BE2C (cell line): ENCODE measurements at regions not wholly inside any gene's neighbourhood (a gene's known extent, or its start where the extent isn't known, plus 50 kb on each side); places are given as distances from the start of the nearest gene placed in this dataset.

Experiments used
- DNase-seq: peaks from one replicate; pipeline ENCODE4 v3.0.0-alpha.2; 2020
- H3K27me3 ChIP-seq: fragments of 250-450 bp; sonication (Bioruptor Pico); 2 replicates; pipeline ENCODE4 v1.5.1; 2020; ENCODE audit warnings: mild to moderate bottlenecking
- H3K36me3 ChIP-seq: fragments of 250-450 bp; sonication (Bioruptor Pico); 2 replicates; pipeline ENCODE4 v1.5.1; 2020; ENCODE audit warnings: mild to moderate bottlenecking
- H3K4me1 ChIP-seq: fragments of 250-450 bp; sonication (Bioruptor Pico); 2 replicates; pipeline ENCODE4 v1.5.1; 2020
- H3K4me3 ChIP-seq: 2 replicates; pipeline ENCODE4 v1.5.1; 2011; ENCODE audit warnings: low read depth, low read length
- H3K9me3 ChIP-seq: fragments of 250-450 bp; sonication (Bioruptor Pico); 2 replicates; pipeline ENCODE4 v1.5.1; 2020
- CTCF ChIP-seq: IDR thresholded peaks from 2 replicates; pipeline ENCODE4 v1.5.1; 2012; ENCODE audit warnings: mild to moderate bottlenecking, low read depth, low read length

GRCh38 chr11:45394294-45395085, 108.3 kb upstream of the SYT13 start:
- H3K4me3 ChIP-seq = no peak overlapping the region
- no peak for DNase-seq
- H3K27me3 ChIP-seq = no peaks in the 10 kb centered on the region
- no peaks in the 10 kb centered on the region for H3K36me3 ChIP-seq
- H3K4me1 ChIP-seq = no peaks in the 10 kb centered on the region
- no peaks in the 10 kb centered on the region for H3K9me3 ChIP-seq
- TF ChIP-seq CTCF = no peak

- Histone ChIP-seq H3K27me3 (no peaks in the 10 kb centered on the region), H3K9me3 (no peaks in the 10 kb centered on the region), H3K4me1 (no peaks in the 10 kb centered on the region), H3K36me3 (no peaks in the 10 kb centered on the region), H3K4me3 (no peak overlapping the region)
- no peak for TF ChIP-seq CTCF
- no peak for DNase-seq
Observed at GRCh38 chr11:45393826-45394225, 107.7 kb upstream of the SYT13 start.

GRCh38 chr11:45393334-45393733, 107.2 kb upstream of the SYT13 start:
- H3K4me3 ChIP-seq = no peak overlapping the region
- no peaks in the 10 kb centered on the region for H3K36me3 ChIP-seq
- no peaks in the 10 kb centered on the region for H3K27me3 ChIP-seq
- no peak for DNase-seq
- TF ChIP-seq CTCF = no peak
- H3K4me1 ChIP-seq = no peaks in the 10 kb centered on the region
- H3K9me3 ChIP-seq = no peaks in the 10 kb centered on the region

GRCh38 chr11:45392591-45393091, 106.5 kb upstream of the SYT13 start:
- Histone ChIP-seq H3K9me3 (no peaks in the 10 kb centered on the region), H3K36me3 (no peaks in the 10 kb centered on the region), H3K4me3 (no peak overlapping the region), H3K4me1 (no peaks in the 10 kb centered on the region), H3K27me3 (no peaks in the 10 kb centered on the region)
- TF ChIP-seq CTCF = no peak
- DNase-seq = no peak

- DNase-seq = no peak
- no peaks in the 10 kb centered on the region for H3K4me1 ChIP-seq
- H3K4me3 ChIP-seq = no peak overlapping the region
- TF ChIP-seq CTCF = no peak
- no peaks in the 10 kb centered on the region for H3K36me3 ChIP-seq
- no peaks in the 10 kb centered on the region for H3K9me3 ChIP-seq
- no peaks in the 10 kb centered on the region for H3K27me3 ChIP-seq
Observed at GRCh38 chr11:45392154-45392553, 106.0 kb upstream of the SYT13 start.

- DNase-seq = no peak
- H3K4me3 ChIP-seq = no peak overlapping the region
- H3K9me3 ChIP-seq = no peaks in the 10 kb centered on the region
- H3K36me3 ChIP-seq = no peaks in the 10 kb centered on the region
- H3K4me1 ChIP-seq = no peaks in the 10 kb centered on the region
- H3K27me3 ChIP-seq = no peaks in the 10 kb centered on the region
- no peak for TF ChIP-seq CTCF
Observed at GRCh38 chr11:45391168-45391850, 105.2 kb upstream of the SYT13 start.
